GM13977 (cell line): ENCODE measurements at regions not wholly inside any gene's neighbourhood (a gene's known extent, or its start where the extent isn't known, plus 50 kb on each side); places are given as distances from the start of the nearest gene placed in this dataset.

Experiments used
- DNase-seq: peaks from one replicate; pipeline ENCODE4 v3.0.0; 2012; ENCODE audit warnings: low spot score
- in situ Hi-C: fragments of 300-500 bp; cut with MboI; formaldehyde crosslinking; loops from one replicate; pipeline ENCODE4 v1.12.0; 2022; ENCODE audit warnings: low sequenced_read_pairs, low pct_unique_long_range_greater_than_20kb, mixed read lengths, inconsistent platforms; ENCODE audit not compliant: unreplicated experiment
- TF ChIP-seq, protein P1 (sequence below): IDR thresholded peaks from 2 replicates; pipeline ENCODE4 v1.5.1; 2012; ENCODE audit warnings: mild to moderate bottlenecking, control low read depth; ENCODE audit not compliant: insufficient read depth; ENCODE audit errors: extremely low read depth, missing control alignments

DNA sequence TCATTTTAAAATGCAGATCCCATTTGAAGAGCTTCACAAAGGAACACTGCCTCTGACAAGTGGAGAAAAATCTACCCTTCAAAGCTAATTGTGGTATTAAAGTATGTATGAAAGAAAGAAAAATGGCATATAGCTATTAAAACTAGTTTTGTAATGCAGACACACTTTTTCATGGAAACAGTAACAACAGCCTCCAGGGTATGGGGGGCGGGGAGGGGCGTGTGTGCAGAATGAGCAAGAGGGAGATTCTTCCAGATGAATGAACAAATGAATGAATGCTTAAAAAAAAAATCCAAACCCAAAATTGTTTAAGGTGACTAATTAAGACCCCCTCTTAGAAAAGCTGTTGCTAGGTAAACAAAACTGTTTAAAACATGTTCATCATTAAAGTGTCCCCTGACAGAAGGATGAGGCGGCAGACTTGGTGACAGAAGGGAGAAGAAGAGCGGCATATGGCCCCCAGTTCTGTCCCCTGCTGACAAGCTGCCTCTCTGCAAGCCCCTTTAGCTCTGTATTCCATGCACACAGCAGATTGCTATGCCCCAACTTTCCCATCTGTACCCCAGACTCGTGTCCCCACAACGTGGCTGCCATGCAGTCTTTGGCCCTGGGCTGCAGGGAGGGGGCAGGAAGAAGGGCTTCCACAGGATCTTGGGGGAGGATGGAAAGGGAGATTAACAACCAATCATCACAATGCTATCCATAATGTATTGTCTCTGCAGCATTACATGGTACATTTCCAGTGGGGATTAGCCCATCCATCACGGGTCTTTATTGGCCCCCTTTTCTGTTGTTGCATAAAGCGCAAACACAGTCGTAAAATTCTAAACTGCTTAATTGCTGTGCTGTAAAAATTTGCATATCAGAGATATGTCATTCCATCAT lies 108.4 kb upstream of the OLIG3 start:
- in situ Hi-C loops = no loop called here
- no peak for DNase-seq
- TF ChIP-seq, protein P1, sequence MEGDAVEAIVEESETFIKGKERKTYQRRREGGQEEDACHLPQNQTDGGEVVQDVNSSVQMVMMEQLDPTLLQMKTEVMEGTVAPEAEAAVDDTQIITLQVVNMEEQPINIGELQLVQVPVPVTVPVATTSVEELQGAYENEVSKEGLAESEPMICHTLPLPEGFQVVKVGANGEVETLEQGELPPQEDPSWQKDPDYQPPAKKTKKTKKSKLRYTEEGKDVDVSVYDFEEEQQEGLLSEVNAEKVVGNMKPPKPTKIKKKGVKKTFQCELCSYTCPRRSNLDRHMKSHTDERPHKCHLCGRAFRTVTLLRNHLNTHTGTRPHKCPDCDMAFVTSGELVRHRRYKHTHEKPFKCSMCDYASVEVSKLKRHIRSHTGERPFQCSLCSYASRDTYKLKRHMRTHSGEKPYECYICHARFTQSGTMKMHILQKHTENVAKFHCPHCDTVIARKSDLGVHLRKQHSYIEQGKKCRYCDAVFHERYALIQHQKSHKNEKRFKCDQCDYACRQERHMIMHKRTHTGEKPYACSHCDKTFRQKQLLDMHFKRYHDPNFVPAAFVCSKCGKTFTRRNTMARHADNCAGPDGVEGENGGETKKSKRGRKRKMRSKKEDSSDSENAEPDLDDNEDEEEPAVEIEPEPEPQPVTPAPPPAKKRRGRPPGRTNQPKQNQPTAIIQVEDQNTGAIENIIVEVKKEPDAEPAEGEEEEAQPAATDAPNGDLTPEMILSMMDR = no peak

DNA sequence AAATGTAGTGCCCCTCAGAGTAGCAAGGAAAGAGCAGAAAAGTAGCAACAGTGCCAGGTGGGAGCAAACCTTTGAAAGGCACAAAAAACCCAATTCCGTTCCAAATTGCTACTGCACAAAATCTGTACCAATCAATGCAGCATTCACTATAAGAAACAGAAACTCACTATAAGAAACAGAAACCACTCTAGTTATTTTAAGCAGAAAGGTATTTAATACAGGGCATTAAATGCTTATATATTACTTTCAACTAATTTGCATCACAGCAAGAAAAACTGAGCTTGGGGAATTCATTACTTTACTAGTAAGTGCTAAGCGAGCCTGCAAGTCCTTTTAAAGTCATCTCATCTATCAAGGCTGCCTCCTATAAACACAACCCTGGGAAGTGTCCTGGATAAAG lies 116.5 kb upstream of the OLIG3 start:
- TF ChIP-seq, protein P1 = no peak
- in situ Hi-C loops = no loop called here
- no peak for DNase-seq

DNA sequence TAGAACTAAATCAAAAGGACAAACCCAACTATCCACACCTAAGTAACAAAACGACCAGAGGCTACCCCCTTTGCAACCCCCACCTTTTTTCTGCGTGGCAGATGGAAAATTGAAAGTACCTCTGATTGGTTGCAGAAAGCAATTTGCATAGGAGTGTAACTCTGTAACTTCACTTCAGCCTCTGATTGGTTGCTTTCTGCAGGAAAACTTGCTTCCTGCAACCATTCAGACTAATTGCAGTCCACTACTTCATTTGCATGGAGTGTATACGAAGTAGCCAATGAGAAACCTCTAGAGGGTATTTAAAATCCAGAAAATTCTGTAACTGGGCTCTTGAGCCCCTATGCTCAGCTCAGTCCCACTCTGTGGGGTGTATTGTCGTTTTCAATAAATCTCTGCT lies 129.1 kb upstream of the OLIG3 start:
- in situ Hi-C loops = no loop called here
- DNase-seq = no peak
- TF ChIP-seq, protein P1 = no peak

DNA sequence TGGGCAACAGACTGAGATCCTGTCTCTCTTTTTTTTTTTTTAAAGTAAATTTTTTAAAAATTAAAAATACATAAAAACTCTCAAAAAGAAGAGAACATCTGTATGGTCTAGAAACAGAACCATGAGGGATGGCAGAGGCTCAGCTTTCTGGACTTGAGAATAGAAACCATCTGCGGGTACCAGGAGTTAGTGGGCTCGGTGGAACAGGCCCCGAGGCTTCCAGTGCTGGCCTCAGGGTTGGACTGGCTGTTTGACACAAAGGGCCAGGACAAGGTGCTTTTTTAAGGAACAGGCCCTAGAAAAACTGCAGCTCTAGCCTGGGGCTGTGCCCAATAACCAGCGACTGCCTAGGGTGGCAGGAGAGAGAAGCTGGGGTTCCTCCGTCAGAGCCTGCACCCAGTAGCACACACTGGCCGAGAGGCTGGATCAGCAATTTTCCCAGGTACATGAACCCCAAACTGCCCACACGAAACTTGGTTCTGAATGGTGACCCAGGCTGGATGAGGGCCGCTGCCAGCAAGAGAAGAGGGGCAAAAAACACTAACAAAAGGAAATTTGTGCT lies 131.0 kb upstream of the OLIG3 start:
- in situ Hi-C loops = loop anchor here (25.0 kb wide), 3 partner anchors 313 to 663 kb away; no protein-coding TSS in a partner anchor
- DNase-seq = no peak
- TF ChIP-seq, protein P1 = no peak

DNA sequence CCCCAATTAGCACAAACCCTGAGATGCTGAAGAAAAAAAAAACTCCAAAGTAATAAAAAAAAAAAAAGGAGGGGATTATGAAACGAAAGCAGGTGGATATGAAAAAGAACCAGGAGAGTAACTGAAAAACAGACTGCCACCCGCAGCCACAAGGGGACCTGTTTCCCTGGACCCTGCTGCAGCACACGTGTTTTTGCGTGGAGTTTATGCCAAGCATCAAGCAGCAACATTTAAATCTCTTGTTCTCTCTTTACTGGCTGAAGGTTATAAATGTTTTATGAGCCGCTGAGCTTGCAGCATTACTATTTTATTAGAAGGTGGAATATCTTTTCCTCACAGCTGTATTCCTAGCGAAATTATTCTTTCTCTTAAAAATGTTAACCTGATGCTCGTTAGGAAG lies 131.6 kb upstream of the OLIG3 start:
- TF ChIP-seq, protein P1 = no peak
- in situ Hi-C loops = loop anchor here (25.0 kb wide), 3 partner anchors 314 to 664 kb away; no protein-coding TSS in a partner anchor
- DNase-seq = no peak

DNA sequence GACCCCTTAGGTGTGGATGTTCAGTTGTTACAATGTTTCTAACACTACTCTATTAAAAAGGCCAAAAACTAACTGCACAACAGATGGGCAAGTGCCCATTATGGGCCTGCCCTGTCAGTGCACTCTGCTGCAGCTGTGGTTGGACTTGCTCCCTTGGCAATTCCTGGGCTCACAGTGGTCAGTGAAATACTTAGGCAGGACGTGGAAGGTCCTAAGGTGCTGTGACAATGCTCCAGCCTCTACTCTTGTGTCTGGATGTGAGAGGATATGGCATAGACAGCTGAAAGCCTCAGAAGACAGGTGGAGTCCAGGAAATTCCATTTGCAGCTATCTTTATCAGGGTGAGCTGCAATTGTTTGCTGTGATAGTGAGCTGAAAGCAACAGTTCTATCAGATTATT lies 136.5 kb upstream of the OLIG3 start:
- DNase-seq = no peak
- in situ Hi-C loops = loop anchor here (25.0 kb wide), 3 partner anchors 318 to 668 kb away; no protein-coding TSS in a partner anchor
- TF ChIP-seq, protein P1 = no peak
